ENCODE measurements at regions not wholly inside any gene's neighbourhood (a gene's known extent, or its start where the extent isn't known, plus 50 kb on each side); places are given as distances from the start of the nearest gene placed in this dataset.
"Not testable (repeated sequence)": the region's sequence is repeated elsewhere in the genome, so short reads cannot be mapped to it uniquely, and the experiment has no call there.

DNA sequence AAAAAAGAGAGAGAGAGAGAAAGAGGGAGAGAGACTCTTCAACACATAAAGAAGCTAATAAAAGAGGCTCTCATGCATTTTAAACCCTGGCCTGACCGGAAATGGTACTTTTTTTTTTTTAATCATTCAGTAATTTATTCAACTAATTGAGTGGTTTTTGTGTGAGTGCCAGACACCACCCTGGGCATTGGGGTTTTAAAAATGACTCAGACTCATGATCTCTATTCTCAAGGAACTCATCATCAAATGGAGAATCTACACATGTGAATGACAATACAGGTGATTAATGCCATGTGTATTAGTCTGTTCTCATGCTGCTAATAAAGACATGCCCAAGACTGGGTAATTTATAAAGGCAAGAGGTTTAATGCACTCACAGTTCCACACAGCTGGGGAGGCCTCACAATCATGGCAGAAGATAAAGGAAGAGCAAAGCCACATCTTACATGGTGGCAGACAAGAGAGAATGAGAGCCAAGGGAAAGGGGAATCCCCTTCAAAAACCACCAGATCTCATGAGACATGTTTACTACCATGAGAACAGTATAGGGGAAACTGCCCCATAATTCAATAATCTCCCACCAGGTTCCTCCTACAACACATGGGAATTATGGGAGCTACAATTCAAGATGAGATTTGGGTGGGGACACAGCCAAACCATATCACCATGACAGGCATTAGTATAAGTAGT is 158.5 kb upstream of the AUTS2 start:
- no peak for DNase-seq (ENCODE audit: low spot score)

DNA sequence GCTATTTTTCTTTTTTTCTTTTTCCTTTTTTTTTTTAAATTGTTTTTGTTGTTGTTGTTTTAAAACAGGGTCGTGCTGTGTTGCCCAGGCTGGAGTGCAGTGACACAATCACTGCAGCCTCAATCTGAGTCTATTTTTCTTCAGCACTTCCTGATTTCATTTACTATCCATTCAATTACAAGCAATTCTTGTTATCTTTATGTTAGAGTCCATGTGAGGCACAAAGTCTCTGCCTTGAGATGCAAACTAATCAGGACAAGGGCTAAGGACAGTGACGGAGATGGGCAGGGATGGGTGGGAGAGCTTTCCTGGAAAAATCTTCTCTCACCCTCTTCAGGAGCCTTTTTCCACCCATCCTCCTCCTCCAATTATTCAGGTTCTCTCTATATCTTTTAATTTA is 157.3 kb upstream of the AUTS2 start:
- no peak for DNase-seq (ENCODE audit: low spot score)

DNA sequence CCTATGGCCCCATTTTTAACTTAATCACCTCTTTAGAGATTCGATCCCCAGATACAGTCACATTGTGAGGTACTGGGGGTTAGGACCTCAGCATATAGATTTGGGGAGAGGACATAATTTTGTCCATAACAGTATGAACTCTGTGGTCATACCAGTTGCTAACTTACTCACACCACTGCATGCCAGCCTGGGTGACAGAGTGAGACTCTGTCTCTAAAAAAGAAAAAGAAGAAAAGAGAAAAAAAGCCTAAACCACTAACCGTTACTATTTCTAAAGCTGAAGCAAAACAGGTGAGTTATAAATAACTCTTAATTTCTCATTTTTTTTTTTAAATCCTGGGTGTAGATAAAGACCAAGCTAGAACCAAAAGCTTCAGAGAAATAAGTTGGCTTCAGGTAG is 155.1 kb upstream of the AUTS2 start:
- no peak for DNase-seq (ENCODE audit: low spot score)

DNA sequence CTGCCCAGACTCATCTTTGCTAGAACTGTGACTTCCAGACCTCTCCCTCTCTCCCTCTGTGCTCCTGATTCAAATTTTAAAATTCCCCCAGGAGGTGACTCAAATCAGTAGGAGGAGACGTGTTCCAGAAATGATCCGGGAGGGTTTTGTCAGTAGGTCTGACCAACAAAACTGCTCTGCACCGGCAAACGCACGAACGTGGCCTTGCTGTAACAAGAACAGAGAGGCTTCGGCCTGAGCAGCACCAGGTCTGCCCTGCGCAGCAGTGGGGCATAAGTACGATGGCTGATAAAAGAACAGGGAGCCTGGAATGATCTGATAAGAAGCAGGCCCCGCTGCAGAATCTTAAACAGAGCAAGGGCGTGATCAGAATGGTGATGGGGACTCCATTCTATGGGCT is 152.7 kb upstream of the AUTS2 start:
- no peak for DNase-seq (ENCODE audit: low spot score)

DNA sequence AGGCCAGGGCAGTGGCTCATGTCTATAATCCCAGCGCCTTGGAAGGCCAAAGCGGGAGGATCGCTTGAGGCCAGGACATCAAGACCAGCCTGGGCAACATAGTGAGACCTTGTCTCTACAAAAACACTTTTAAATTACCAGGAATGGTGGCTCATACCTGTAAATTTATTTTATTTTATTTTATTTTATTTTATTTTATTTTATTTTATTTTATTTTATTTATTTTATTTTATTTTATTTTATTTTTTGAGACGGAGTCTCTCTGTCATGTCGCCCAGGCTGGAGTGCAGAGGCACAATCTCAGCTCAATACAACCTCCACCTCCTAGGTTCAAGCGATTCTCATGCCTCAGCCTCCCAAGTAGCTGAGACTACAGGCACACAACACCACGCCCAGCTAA is 152.1 kb upstream of the AUTS2 start:
- not testable (repeated sequence) for DNase-seq (ENCODE audit: low spot score)

DNA sequence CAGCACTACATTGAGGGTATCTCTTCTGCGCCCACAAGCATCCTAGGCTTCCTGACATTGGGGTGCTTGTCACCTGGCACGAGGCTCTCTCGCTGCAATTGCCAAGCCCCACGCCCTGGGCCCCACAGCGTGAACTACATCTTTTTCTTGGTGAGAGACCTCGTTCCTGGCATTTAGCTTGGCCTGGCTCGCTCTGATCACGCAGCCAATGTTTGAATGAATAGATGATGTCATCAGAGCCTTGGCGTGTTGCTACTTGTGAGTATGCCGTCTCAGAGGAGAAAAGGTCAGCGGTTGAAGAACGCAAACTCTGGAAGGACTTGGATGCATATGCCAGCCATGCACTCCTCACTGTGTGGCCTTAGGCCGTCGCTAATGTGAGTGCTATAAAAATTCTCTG is 150.2 kb upstream of the AUTS2 start:
- DNase-seq (ENCODE audit: low spot score), result no peak

DNA sequence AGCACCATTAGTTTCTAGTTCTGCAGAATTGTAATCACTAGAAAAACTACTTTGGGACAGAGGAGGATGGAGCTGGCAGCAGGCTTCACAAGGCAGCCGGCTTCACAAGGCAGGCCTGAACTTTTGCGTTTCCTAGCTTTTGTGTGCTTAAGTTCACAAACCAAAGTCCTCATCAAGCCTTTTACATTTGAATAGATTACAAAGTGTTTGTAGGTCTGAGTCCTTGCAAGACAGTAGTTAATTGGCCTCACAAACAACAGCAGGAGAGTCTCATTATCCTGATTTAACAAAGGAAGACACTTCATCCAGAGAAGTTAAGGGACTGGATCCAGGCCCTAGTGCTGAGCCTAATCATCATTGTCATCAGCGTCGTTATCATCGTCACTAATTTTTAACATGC is 147.8 kb upstream of the AUTS2 start:
- DNase-seq (ENCODE audit: low spot score), result no peak

DNA sequence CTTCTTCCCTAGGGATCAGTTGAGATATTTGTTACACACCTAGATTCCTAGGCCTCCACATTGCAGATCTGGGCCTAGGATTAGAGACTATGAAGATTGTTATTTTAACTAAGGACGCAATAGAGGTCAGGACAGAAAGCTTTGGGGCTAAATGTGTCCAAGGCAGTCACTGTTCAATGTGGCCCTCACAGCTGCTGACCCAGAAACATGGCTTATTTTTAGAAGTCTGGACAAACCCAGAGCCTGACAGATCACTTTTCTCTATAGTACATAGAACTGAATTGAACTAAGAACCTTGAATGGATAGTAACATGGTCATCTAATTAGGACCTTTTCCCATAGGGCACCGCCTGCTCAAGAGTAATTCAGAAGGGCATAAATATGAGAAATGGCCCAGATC is 146.6 kb upstream of the AUTS2 start:
- DNase-seq (ENCODE audit: low spot score), result no peak

DNA sequence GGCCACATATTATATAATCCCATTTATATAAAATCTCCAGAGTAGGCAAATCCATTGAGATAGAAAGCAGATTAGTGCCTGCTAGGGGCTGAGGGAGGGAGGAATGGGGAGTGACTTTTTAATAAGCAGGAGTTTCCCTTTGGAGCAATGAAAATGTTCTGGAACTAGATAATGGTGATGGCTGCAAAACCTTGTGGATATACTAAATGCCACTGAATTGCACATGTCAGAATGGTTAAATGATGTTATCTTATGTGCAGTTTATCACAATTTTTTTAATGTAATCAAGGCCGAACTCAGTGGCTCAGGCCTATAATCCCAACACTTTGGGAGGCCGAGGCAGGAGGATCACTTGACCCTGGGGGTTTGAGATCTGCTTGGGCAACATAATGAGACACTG is 145.5 kb upstream of the AUTS2 start:
- DNase-seq (ENCODE audit: low spot score), result no peak

DNA sequence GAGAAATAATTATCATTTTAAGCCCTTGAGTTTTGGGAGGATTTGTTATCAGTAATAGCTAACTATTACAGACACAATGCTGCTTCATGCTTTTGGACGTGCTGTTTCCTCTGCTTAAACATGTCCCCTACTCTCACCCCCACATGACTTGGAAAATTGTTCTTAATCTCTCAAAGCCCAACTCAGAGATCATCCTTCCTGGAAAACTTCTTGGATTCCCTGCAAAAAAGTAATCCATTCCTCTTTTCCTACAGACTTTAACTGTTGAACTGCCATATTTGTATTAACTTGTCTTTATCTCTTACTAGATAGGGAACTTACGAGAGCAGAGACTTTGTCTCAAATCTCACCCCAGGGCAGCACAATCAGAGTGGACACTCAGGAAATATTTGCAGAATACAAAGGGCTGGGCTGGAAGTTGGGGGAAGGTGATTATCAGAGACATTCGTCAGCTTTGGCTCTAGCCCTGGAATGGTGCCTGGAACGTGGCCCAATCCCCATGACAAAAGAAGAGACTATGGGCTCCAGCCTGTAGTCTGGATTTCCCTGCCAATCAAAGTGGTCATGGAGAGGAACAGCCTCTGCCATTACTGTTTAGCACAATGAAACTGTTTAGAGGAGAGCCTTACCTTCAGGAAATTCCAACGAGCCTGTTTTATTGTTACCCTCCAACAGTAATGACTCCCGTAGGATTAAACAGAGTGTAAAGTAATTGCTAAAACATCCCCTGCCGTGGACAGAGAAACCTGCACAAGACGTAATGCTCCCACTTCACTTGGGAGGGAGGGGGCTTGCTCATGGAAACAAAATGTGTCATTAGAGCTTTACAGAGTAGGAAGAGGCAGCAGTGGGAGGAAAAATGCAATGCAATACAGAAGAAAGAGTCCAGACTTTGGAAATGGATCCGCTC is 140.4 kb upstream of the AUTS2 start:
- peak; percentile 57 for DNase-seq (ENCODE audit: low spot score)

DNA sequence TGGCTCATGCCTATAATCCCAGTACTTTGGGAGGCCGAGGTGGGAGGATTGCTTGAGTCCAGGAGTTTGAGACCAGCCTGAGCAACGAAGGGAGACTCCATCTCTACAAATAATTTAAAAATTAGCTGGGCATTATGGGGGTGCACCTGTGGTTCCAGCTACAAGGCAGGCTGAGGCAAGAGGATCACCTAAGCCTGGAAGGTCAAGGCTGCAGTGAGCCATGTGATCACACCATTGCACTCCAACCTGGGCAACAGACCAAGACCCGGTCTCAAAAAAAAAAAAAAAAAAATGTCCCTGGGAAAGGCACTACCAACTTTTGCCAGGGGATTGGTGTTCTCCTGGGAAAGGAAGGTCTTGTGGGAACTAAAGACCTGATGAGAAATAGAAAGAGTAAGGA is 134.2 kb upstream of the AUTS2 start:
- no peak for DNase-seq (ENCODE audit: low spot score)

DNA sequence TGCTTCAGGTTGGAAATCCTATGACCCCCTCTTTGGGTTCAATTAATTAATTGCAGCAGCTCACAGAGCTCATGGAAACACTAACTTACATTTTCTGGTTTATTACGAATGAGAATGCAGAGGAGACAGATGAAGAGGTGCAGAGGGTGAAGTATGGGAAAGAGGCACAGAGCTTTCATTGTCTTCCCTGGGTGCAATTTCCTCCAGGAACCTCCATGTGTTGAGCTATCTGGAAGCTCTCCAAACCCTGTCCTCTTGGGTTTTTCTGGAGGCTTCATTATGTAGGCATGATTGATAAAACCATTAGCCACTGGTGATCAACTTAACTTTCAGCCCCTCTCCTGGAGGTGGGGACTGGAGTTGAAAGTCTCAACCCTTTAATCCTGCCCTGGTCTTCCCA is 133.0 kb upstream of the AUTS2 start:
- DNase-seq (ENCODE audit: low spot score), result no peak

DNA sequence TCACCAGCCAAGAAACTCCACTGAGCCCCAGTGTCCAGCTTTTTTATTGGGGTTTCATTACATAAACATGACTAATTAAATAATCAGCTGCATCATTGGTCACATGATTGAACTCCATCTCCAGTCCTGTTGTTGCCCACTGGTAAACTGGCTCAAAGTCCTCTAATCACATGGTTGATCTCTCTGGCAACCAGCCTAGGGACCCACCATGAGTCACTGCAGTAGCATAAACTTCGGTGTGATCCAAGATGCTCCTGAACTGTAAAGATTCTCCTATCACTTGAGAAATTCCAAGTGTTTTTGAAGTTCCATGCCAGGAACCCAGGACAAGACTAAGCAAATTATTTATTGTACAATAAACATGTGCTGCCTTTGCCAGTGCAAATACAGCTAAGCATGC is 130.4 kb upstream of the AUTS2 start:
- no peak for DNase-seq (ENCODE audit: low spot score)

DNA sequence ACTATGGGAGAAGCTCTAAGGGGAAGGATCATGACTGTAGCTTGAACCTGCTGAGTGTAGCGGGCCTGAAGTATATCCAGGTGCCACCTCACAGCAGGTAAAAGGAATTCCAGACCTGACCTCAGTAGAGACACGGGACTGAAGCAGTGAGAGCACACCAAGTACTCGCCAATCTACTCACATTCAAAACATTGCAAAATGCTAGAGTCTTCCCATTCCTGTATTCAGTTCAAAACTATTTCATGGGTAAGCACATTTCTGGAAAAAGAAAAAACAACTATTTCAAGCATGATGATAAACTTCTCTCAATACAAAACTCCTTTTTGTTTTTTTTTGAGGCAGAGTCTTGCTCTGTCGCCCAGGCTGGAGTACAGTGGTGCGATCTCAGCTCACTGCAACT is 121.9 kb upstream of the AUTS2 start:
- DNase-seq (ENCODE audit: low spot score), result peak; percentile 56

DNA sequence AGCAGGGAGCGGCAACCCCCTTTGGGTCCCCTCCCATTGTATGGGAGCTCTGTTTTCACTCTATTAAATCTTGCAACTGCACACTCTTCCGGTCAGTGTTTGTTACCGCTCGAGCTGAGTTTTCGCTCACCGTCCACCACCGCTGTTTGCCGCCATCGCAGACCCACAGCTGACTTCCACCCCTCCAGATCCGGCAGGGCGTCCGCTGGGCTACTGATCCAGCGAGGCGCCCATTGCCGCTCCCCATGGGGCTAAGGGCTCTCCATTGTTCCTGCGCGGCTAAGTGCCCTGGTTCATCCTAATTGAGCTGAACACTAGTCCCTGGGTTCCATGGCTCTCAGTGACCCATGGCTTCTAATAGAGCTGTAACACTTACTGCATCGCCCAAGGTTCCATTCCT is 115.6 kb upstream of the AUTS2 start:
- DNase-seq (ENCODE audit: low spot score), result no peak

DNA sequence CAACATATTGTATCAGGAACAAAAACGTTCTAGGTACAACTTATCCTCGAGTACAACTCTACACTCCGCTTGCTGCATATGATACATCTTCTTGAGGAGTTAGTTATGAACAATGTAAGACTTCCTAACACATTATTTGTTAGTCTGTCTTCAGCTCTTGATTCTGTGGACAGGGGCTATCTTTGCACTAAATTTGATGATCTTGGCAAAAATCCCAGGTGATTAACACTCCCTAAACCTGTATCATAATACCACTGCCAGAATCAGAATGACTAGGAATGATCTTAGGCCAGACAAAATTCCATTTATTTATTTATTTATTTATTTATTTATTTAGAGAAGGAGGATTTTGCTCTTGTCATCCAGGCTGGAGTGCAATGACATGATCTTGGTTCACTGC is 108.7 kb upstream of the AUTS2 start:
- DNase-seq (ENCODE audit: low spot score), result no peak

DNA sequence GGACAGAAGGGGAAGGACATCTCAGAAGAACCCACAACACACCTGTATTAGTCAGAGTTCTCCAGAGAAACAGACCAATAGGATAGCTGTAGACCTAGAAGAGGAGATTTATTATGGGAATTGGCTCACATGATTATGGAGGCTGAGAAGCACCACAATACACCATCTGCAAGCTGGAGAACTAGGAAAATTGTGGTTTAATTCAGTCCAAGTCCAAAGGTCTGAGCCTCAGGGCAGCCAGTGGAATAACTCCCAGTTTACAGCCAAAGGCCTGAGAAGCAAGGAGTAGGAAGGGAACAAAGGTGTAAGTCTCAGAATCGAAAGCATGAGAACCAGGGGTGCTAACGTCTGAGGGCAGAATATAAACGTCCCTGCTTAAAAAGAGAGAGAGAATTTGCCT is 99.6 kb upstream of the AUTS2 start:
- no peak for DNase-seq (ENCODE audit: low spot score)

DNA sequence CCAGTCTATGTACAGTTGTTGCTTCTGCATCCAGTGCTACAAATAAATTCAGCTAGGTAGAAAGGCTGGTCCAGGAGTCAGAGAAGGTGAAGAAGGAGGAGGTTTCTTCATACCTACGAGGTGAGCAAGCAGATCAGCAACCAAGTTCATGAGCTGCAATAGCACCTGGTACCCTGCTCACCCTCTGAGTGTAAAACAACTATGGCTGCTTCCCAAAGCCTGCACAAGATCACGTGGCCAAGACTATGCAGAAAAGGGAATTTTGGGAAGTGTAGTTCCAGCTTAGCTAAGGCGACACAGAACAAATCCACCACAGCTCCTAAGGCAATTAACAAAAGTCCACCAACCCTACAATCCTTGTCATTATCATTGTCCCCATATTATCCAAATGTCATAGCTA is 95.9 kb upstream of the AUTS2 start:
- no peak for DNase-seq (ENCODE audit: low spot score)

DNA sequence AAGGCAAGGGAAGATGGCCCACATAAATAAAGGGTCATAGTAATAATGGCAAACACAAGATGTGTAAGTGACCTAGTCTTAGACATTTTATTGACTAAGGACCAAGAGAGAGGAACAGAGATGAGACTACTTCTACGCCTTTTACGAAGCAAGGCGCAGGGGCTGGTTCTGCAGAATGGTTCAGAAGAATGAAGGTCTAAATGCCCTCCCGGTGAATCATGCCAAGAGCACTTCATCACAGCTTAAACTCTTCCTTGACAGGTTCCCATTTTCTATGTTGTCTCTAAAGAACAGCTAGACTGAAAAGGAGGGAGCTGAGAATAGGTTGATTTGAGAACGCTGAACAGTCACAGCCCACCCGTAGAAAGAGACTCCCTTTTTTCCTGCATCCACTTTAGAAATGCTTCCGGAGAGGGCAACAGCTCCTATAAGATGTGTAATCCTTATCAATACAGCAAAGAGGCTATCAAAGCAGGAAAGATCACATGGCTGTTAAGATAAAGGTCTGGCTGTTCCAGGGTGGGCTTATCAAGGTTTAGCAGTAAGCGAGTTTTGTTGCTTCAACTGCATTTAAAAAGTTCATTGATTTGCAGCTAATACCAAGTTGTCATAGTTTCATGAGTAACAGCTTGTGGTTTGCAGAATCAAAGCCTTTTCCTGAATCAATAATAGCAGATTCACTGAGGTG is 93.4 kb upstream of the AUTS2 start:
- no peak for DNase-seq (ENCODE audit: low spot score)

DNA sequence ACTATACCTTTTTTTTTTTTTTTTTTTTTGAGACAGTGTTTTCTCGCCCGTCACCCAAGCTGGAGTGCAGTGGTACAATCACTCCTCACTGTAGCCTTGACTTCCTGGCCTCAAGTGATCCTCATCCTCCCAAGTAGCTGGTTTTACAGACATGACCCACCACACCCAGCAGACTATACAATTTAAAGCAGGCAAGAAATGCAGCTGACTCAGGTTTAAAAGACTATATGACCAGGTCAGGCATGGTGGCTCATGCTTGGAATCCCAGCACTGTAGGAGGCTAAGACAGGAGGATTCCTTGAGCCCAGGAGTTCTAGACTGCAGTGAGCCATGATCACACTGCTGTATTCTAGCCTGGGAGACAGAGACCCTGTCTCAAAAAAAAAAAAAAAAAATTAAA is 89.5 kb upstream of the AUTS2 start:
- no peak for DNase-seq (ENCODE audit: low spot score)

DNA sequence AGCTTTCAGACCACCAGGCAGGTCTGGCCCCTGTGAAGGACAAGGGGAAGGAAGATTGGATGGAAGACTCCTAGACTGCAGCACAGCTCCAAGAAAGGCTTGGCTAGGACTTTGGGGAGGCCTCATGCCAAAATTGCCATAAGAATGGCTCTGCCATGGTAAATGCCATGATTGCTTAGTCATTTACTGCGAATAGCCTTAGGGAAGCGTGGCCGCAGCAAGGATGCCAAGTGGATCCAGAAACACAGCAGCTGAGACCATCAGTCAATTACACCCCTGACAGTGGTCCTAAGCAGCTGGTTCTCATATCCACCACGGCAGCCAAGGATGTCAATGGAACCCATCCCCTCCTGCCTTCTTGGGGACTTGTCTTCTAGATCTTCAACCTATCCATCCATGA is 88.2 kb upstream of the AUTS2 start:
- no peak for DNase-seq (ENCODE audit: low spot score)

DNA sequence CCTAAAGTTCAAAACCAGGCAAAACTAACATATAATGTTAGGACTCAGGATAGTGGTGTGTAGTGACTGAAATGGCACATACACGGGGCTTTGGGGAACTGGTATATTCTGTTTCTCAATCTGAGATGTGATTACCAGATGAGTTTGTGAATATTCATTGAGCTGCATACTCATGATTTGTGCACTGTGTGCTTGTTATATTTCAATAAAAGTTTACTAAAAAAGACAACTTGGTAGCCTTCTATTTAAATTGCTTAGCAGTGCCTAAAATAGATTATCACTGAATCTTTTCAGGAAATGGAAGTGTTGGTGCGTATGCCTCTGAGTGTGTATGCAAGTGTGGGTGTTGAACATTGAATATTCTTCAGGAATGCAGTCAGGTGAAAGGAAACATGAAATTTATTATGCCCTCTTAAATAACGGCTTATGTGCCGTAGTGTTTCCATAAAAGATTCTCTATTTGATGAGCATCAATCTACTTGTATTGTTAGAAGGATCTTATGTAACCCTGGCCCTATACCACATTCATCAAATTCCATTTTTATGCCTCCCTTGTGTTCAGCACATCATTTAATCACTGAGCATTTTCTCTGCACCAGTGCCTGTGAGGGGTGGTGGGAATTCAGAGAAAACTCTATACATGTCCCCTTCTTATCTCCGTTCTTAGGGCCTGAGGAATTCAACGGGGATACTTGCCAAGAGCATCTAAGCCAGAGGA is 82.6 kb upstream of the AUTS2 start:
- DNase-seq (ENCODE audit: low spot score), result no peak
